ENCODE measurements at regions not wholly inside any gene's neighbourhood (a gene's known extent, or its start where the extent isn't known, plus 50 kb on each side); places are given as distances from the start of the nearest gene placed in this dataset.

- H3K27me3 Mint-ChIP-seq: no peaks in the 10 kb centered on the region
- no peaks in the 10 kb centered on the region for H3K4me1 Mint-ChIP-seq
- H3K4me3 Mint-ChIP-seq: no peak overlapping the region
- CTCF ChIA-PET: no interaction called here
- H3K9me3 Mint-ChIP-seq: no peaks in the 10 kb centered on the region
- intact Hi-C loops (cut with micrococcal nuclease): no loop called here
- no peak for TF ChIP-seq CTCF (IDR thresholded peaks at IDR 0.05)
- H3K36me3 Mint-ChIP-seq (ENCODE audit: low read depth): no peaks in the 10 kb centered on the region
- DNase-seq (no peak), ATAC-seq (ENCODE audit: low read depth) (no peak)
- H3K27ac Mint-ChIP-seq: no peak overlapping the region
- POLR2A ChIA-PET: no interaction called here
Observed at GRCh38 chr3:118080889-118081288, 953.8 kb downstream of the IGSF11 start.

DNA sequence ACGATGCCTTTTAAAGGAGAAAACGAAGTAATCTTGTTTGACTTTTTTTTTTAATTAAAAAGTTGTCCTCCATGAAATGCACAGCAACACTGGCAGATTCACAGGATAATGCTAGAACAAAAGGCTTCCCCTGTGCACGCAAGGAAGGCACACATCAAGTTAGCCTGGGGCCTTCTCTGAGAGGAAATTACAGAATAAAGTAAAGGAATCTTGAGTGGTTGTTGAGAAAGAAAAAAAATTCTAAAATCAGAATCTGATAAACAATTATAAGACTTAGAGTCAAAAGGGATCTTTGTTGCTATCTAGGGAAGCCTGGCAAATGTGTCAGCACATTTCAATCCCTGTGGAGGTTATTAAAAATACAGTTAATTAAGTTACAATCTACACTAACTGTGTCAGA, 946.0 kb downstream of the IGSF11 start:
- no peak overlapping the region for H3K27ac Mint-ChIP-seq
- POLR2A ChIA-PET: no interaction called here
- no peak overlapping the region for H3K4me3 Mint-ChIP-seq
- H3K27me3 Mint-ChIP-seq: no peaks in the 10 kb centered on the region
- no peak for TF ChIP-seq CTCF (IDR thresholded peaks at IDR 0.05)
- no peaks in the 10 kb centered on the region for H3K36me3 Mint-ChIP-seq (ENCODE audit: low read depth)
- ATAC-seq (ENCODE audit: low read depth): no peak
- CTCF ChIA-PET: no interaction called here
- no peak for DNase-seq
- H3K9me3 Mint-ChIP-seq: peaks cover 14% of the 10 kb centered on the region
- intact Hi-C loops (cut with micrococcal nuclease): no loop called here
- no peaks in the 10 kb centered on the region for H3K4me1 Mint-ChIP-seq

- ChIA-PET CTCF (no interaction called here), POLR2A (no interaction called here)
- Mint-ChIP-seq H3K36me3 (ENCODE audit: low read depth) (no peaks in the 10 kb centered on the region), H3K9me3 (peaks cover 19% of the 10 kb centered on the region), H3K4me3 (no peak overlapping the region), H3K4me1 (no peaks in the 10 kb centered on the region), H3K27ac (no peak overlapping the region), H3K27me3 (no peaks in the 10 kb centered on the region)
- ATAC-seq (ENCODE audit: low read depth) (no peak), DNase-seq (no peak)
- no peak for TF ChIP-seq CTCF (IDR thresholded peaks at IDR 0.05)
- intact Hi-C loops (cut with micrococcal nuclease): no loop called here
Observed at GRCh38 chr3:118089563-118089962, 945.1 kb downstream of the IGSF11 start.

- CTCF ChIA-PET: no interaction called here
- H3K9me3 Mint-ChIP-seq: peaks cover 17% of the 10 kb centered on the region
- DNase-seq (no peak), ATAC-seq (ENCODE audit: low read depth) (no peak)
- no peaks in the 10 kb centered on the region for H3K36me3 Mint-ChIP-seq (ENCODE audit: low read depth)
- H3K4me1 Mint-ChIP-seq: no peaks in the 10 kb centered on the region
- intact Hi-C loops (cut with micrococcal nuclease): no loop called here
- no peaks in the 10 kb centered on the region for H3K27me3 Mint-ChIP-seq
- TF ChIP-seq CTCF (IDR thresholded peaks at IDR 0.05): no peak
- POLR2A ChIA-PET: no interaction called here
- no peak overlapping the region for H3K27ac Mint-ChIP-seq
- no peak overlapping the region for H3K4me3 Mint-ChIP-seq
Observed at GRCh38 chr3:118097226-118097625, 937.4 kb downstream of the IGSF11 start.

GRCh38 chr3:118097660-118098059, 937.0 kb downstream of the IGSF11 start:
- Mint-ChIP-seq H3K27ac (no peak overlapping the region), H3K36me3 (ENCODE audit: low read depth) (no peaks in the 10 kb centered on the region), H3K9me3 (peaks cover 12% of the 10 kb centered on the region), H3K4me1 (no peaks in the 10 kb centered on the region), H3K4me3 (no peak overlapping the region), H3K27me3 (no peaks in the 10 kb centered on the region)
- intact Hi-C loops (cut with micrococcal nuclease): no loop called here
- ATAC-seq (ENCODE audit: low read depth): no peak
- CTCF ChIA-PET: no interaction called here
- no peak for TF ChIP-seq CTCF (IDR thresholded peaks at IDR 0.05)
- DNase-seq: no peak
- POLR2A ChIA-PET: no interaction called here
